Upper lobe of left lung (tissue), 4 donors: ENCODE measurements at regions not wholly inside any gene's neighbourhood (a gene's known extent, or its start where the extent isn't known, plus 50 kb on each side); places are given as distances from the start of the nearest gene placed in this dataset.

ENCODE experiments used
- CTCF ChIP-seq, 6 experiments: fragments of 450-650 bp in 4 of 6; fragments of 200-600 bp in 2 of 6; sonication (generic) in 2 of 6; IDR thresholded peaks; one replicate each; pipeline ENCODE4 v1.5.1; 2016 to 2019; ENCODE audit warnings: antibody characterized with exemption in 6 of 6
- POLR2AphosphoS5 ChIP-seq, 2 donors: sonication (generic); formaldehyde crosslinking; IDR thresholded peaks; one replicate each; pipeline ENCODE4 v1.5.1; 2017; ENCODE audit warnings: antibody characterized with exemption in 2 of 2

GRCh38 chr12:42741771-42742510 is 152.4 kb upstream of the PRICKLE1 start:
- TF ChIP-seq POLR2AphosphoS5 (IDR thresholded peaks at IDR 0.05) (no peak), CTCF (IDR thresholded peaks at IDR 0.05) (no peak)
